GM13976 (cell line): ENCODE measurements at regions not wholly inside any gene's neighbourhood (a gene's known extent, or its start where the extent isn't known, plus 50 kb on each side); places are given as distances from the start of the nearest gene placed in this dataset.

Source experiments
- DNase-seq: peaks from one replicate; pipeline ENCODE4 v3.0.0; 2012; ENCODE audit warnings: low spot score
- in situ Hi-C: fragments of 300-500 bp; cut with MboI; formaldehyde crosslinking; loops from one replicate; pipeline ENCODE4 v1.12.0; 2022; ENCODE audit warnings: low sequenced_read_pairs, mixed read lengths, inconsistent platforms; ENCODE audit not compliant: unreplicated experiment
- TF ChIP-seq, protein P1 (sequence below): IDR thresholded peaks from 2 replicates; pipeline ENCODE4 v1.5.1; 2012; ENCODE audit warnings: borderline replicate concordance, mild to moderate bottlenecking; ENCODE audit not compliant: insufficient read depth; ENCODE audit errors: extremely low read depth, missing control alignments, control extremely low read depth

DNA sequence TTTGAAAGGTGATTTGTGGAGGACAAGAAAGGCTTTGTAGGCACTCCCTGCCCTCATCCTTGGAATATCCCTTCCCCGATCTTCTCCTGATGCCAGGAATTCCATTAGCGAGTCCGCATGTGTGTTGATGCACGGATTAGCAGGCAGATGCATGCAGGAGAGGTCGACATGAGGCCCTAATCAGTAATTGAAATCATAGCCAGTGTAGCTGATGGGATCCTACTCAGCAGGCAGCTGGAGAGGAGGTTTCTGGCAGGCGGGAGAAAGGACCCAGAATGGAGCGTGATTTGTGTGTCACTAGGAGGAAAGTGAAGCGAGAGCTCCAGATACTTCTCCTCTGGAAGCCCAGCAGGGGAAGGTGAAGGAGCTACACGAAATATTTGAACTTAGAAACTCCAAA, 196.3 kb upstream of the CDH11 start:
- DNase-seq, result no peak
- TF ChIP-seq, protein P1, sequence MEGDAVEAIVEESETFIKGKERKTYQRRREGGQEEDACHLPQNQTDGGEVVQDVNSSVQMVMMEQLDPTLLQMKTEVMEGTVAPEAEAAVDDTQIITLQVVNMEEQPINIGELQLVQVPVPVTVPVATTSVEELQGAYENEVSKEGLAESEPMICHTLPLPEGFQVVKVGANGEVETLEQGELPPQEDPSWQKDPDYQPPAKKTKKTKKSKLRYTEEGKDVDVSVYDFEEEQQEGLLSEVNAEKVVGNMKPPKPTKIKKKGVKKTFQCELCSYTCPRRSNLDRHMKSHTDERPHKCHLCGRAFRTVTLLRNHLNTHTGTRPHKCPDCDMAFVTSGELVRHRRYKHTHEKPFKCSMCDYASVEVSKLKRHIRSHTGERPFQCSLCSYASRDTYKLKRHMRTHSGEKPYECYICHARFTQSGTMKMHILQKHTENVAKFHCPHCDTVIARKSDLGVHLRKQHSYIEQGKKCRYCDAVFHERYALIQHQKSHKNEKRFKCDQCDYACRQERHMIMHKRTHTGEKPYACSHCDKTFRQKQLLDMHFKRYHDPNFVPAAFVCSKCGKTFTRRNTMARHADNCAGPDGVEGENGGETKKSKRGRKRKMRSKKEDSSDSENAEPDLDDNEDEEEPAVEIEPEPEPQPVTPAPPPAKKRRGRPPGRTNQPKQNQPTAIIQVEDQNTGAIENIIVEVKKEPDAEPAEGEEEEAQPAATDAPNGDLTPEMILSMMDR, result no peak
- in situ Hi-C loops, result no loop called here

DNA sequence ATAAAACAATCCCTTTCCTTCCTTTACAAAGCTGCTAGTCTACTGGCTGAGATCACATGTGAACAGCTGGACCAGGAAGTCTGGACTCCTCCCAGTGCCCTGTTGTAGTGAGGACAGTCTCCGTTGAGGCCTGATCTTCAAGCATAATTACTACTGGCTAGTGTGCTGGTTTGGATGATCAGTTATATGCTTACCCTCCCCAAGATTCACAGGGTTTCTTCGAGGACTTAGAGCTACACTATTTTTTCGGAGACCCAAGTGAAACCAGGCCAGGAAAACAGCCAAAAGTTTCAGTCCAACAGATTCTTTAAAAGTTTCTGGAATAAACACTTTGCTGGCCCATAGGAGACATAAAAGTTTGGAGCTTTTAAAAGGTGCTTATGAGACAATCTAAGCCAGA, 194.9 kb upstream of the CDH11 start:
- TF ChIP-seq, protein P1, result no peak
- no peak for DNase-seq
- in situ Hi-C loops, result no loop called here

DNA sequence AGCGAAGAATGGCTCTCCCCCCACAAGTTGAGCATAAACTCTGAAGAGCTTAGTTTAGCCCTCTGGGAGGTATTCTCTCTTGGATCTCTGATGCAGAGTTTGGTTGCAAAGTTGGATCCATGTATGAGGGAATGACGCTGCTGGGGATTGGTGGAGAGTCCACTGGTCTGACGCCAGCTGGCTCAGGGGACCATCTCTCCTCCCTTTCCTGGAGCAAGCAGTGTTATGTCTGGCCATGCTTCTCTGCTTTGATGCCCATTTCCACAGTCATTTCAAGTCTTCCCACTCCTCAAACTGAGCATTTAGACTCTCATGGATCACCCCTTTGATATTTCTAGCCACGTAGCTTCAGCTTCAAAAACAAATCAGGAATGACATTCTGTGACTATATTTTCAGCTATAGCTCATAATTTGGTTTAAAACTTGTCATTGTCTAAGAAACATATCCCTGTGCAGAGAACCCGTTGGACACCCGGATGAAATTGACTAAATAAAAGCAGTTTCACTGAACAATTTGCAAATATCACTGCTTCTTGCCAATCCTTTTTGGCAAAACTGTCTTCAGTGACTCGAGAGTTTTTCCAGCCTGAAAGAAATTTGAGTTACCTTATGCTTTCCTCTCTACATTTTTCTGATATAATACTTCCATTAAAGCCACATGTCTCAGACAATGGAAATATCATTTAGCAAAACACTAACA, 193.4 kb upstream of the CDH11 start:
- in situ Hi-C loops, result no loop called here
- no peak for DNase-seq

DNA sequence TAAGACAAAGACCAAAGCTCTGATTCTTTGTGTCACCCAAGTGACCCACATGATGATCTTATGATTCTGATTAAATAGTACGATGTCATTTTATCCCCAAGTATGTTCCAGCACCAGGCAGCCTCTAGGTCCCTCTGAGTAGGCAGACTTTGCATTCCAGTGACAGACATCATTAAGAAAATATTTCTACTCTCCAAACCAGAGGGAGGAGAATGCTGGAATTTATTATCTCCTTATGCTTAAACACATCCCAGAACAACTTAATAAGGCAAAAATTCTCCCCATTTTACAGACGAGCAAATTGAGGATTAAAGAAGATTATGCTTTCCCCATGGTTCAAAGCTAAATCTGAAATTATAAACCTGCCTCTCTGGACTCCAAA, 192.8 kb upstream of the CDH11 start:
- DNase-seq, result no peak
- in situ Hi-C loops, result no loop called here
- TF ChIP-seq, protein P1, result no peak

More for the DNA sequence above, 193.4 kb upstream of the CDH11 start:
- TF ChIP-seq, protein P1, result no peak

DNA sequence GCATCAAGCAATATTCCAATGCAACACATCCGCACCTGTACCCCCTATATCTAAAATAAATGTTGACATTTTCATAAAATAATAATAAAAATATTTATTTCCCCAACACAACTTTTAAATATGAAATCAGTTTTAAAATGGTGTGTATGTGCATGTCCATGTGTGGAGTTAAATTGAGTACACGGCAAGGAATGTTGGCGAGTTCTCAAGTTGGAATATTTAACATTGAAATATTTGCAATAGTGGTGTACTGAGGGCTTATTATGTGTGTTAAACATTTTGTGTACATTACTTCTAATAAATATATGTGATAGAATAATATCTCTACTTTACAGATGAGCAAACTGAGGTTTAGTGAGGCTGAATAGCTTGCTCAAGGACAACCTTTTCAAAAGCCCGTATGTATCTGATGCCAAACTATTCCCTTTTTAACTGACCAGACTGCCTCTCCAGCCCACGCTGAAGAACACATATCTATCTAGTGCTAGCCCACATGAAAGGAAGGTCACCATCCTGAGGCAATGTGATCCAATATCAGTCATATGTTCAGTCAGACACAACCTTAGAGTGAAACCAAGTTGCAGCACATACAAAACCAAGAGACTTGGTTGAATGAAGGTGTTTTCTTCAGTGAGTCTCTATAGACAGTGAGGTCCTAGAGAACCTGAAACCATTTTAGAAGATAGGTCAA, 192.2 kb upstream of the CDH11 start:
- TF ChIP-seq, protein P1, result no peak
- in situ Hi-C loops, result no loop called here
- no peak for DNase-seq

DNA sequence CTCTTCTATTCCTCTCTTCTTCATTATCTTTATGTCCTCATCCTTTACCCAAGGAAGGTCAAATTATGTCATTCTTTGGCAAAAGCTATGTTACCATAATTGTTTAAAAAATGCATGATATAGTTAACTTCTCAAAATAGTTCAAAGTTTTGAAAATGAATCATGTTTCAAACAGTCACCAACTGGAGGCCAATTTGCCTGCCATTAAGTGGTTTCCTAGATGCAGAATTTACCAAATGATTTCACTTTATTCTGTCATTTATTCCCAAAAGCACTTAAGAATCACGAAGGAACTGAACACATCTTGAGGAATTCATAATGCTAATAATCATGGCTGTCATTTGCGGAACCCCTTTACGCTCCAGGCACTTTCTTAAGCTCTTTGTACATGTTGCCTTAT, 190.9 kb upstream of the CDH11 start:
- in situ Hi-C loops, result no loop called here
- TF ChIP-seq, protein P1, result no peak
- no peak for DNase-seq
